MM.1S (cell line): ENCODE measurements at regions not wholly inside any gene's neighbourhood (a gene's known extent, or its start where the extent isn't known, plus 50 kb on each side); places are given as distances from the start of the nearest gene placed in this dataset.

ENCODE experiments used
- DNase-seq: peaks from one replicate; pipeline ENCODE4 v3.0.0-alpha.2; 2015
- H2AFZ ChIP-seq: fragments of 300-600 bp; sonication (generic); 2 replicates; pipeline ENCODE4 v1.6.0; 2016; ENCODE audit warnings: antibody characterized with exemption, low read length
- H3F3A ChIP-seq: fragments of 300-600 bp; sonication (generic); 2 replicates; pipeline ENCODE4 v1.6.1; 2016; ENCODE audit warnings: mild to moderate bottlenecking, antibody characterized with exemption, low read length, moderate library complexity, mixed read lengths; ENCODE audit not compliant: insufficient read depth
- H3K27ac ChIP-seq: fragments of 300-600 bp; sonication (generic); 2 replicates; pipeline ENCODE4 v1.5.1; 2016; ENCODE audit warnings: mild to moderate bottlenecking, low read length
- H3K27me3 ChIP-seq: fragments of 300-600 bp; sonication (generic); replicated peaks from 2 replicates; pipeline ENCODE4 v1.6.0; 2016; ENCODE audit warnings: low read length; ENCODE audit not compliant: insufficient read depth
- H3K36me3 ChIP-seq: fragments of 300-600 bp; sonication (generic); replicated peaks from 2 replicates; pipeline ENCODE4 v1.6.1; 2016; ENCODE audit warnings: mild to moderate bottlenecking, low read length, mixed read lengths; ENCODE audit not compliant: insufficient read depth
- H3K4me1 ChIP-seq: fragments of 300-600 bp; sonication (generic); 2 replicates; pipeline ENCODE4 v1.6.1; 2016; ENCODE audit warnings: low read length, mixed read lengths
- H3K4me2 ChIP-seq: fragments of 300-600 bp; sonication (generic); 2 replicates; pipeline ENCODE4 v1.6.0; 2016; ENCODE audit warnings: low read depth, low read length
- H3K4me3 ChIP-seq: fragments of 300-600 bp; sonication (generic); 2 replicates; pipeline ENCODE4 v1.5.1; 2016; ENCODE audit warnings: low read length, mixed read lengths
- H3K79me2 ChIP-seq: fragments of 300-600 bp; sonication (generic); 2 replicates; pipeline ENCODE4 v1.6.1; 2016; ENCODE audit warnings: mixed run types, low read length, mixed read lengths
- H3K9ac ChIP-seq: fragments of 300-600 bp; sonication (generic); 2 replicates; pipeline ENCODE4 v1.6.1; 2016; ENCODE audit warnings: low read length, mixed read lengths
- H3K9me2 ChIP-seq: fragments of 300-600 bp; sonication (generic); replicated peaks from 2 replicates; pipeline ENCODE4 v1.6.1; 2016; ENCODE audit warnings: mild to moderate bottlenecking, low read length, mixed read lengths; ENCODE audit not compliant: insufficient read depth
- H3K9me3 ChIP-seq: fragments of 300-600 bp; sonication (generic); replicated peaks from 2 replicates; pipeline ENCODE4 v1.6.1; 2016; ENCODE audit warnings: mild to moderate bottlenecking, low read length, mixed read lengths; ENCODE audit not compliant: insufficient read depth
- H4K20me1 ChIP-seq: fragments of 300-600 bp; sonication (generic); 2 replicates; pipeline ENCODE4 v1.6.1; 2016; ENCODE audit warnings: mild to moderate bottlenecking, low read length, moderate library complexity, mixed read lengths; ENCODE audit not compliant: insufficient read depth
- EZH2 ChIP-seq: fragments of 300-600 bp; sonication (generic); optimal IDR thresholded peaks from 2 replicates; pipeline ENCODE3; 2017; ENCODE audit warnings: low read depth, mild to moderate bottlenecking, antibody characterized with exemption, low read length, mixed read lengths
- EZH2phosphoT487 ChIP-seq: fragments of 300-600 bp; sonication (generic); IDR thresholded peaks from 2 replicates; pipeline ENCODE4 v1.6.1; 2018; ENCODE audit warnings: antibody characterized with exemption, low read length
- TF ChIP-seq, protein P1 (sequence below): fragments of 300-600 bp; sonication (generic); IDR thresholded peaks from 2 replicates; pipeline ENCODE4 v1.5.1; 2016; ENCODE audit warnings: antibody characterized with exemption, low read length, mixed read lengths

DNA sequence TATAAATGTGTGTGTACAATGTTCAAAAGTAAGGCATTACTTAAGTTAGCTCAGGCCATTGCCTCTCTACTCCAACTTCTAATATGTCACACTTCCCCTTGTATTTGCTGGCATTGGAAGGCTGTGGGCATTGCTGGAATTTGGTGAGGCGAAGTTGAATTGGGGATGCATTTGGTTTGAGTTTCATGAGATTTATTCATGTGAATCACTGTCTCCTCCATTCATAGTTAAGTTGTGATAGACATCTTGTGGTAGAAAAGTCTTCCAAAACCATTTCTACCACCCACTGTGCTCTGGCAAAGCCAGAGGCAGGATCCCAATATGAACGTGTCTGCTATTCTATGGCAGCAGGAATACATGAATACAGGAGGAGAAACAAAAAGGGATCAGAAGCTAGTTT lies 397.8 kb upstream of the USP24 start:
- Histone ChIP-seq H3K4me2 (no peak overlapping the region), H2AFZ (no peak overlapping the region), H3K27me3 (no peaks in the 10 kb centered on the region), H4K20me1 (no peaks in the 10 kb centered on the region), H3K79me2 (no peaks in the 10 kb centered on the region), H3K4me1 (no peaks in the 10 kb centered on the region), H3K9me2 (no peaks in the 10 kb centered on the region), H3K4me3 (no peak overlapping the region), H3K9ac (no peak overlapping the region), H3K9me3 (no peaks in the 10 kb centered on the region), H3F3A (no peaks in the 10 kb centered on the region), H3K36me3 (no peaks in the 10 kb centered on the region), H3K27ac (no peak overlapping the region)
- DNase-seq, result no peak
- TF ChIP-seq EZH2phosphoT487 (no peak), EZH2 (no peak)
- TF ChIP-seq, protein P1, sequence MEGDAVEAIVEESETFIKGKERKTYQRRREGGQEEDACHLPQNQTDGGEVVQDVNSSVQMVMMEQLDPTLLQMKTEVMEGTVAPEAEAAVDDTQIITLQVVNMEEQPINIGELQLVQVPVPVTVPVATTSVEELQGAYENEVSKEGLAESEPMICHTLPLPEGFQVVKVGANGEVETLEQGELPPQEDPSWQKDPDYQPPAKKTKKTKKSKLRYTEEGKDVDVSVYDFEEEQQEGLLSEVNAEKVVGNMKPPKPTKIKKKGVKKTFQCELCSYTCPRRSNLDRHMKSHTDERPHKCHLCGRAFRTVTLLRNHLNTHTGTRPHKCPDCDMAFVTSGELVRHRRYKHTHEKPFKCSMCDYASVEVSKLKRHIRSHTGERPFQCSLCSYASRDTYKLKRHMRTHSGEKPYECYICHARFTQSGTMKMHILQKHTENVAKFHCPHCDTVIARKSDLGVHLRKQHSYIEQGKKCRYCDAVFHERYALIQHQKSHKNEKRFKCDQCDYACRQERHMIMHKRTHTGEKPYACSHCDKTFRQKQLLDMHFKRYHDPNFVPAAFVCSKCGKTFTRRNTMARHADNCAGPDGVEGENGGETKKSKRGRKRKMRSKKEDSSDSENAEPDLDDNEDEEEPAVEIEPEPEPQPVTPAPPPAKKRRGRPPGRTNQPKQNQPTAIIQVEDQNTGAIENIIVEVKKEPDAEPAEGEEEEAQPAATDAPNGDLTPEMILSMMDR, result no peak

DNA sequence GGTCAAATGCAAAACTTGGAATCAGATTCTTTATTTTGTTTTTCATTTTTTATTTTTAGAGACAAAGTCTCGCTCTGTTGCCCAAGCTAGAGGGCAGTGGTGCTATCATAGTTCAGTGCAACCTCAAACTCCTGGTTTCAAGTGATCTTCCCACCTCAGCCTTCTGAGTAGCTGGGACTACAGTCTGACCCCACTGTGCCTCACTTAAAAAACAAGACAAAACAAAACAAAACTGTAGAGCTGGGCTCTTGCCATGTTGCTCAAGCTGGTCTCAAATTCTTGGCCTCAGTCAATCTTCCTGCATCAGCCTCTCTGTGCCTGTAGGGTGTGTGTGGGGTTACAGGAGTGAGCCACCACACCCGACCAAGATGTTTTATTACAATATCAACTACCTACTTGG lies 396.0 kb upstream of the USP24 start:
- TF ChIP-seq, protein P1, result no peak
- no peak for TF ChIP-seq EZH2phosphoT487
- TF ChIP-seq EZH2, result no peak
- Histone ChIP-seq H3F3A (no peaks in the 10 kb centered on the region), H3K79me2 (no peaks in the 10 kb centered on the region), H4K20me1 (no peaks in the 10 kb centered on the region), H3K4me1 (no peaks in the 10 kb centered on the region), H3K36me3 (no peaks in the 10 kb centered on the region), H3K9me3 (no peaks in the 10 kb centered on the region), H3K27ac (no peak overlapping the region), H3K4me2 (no peak overlapping the region), H3K27me3 (no peaks in the 10 kb centered on the region), H3K9me2 (no peaks in the 10 kb centered on the region), H2AFZ (no peak overlapping the region), H3K4me3 (no peak overlapping the region), H3K9ac (no peak overlapping the region)
- DNase-seq, result no peak

DNA sequence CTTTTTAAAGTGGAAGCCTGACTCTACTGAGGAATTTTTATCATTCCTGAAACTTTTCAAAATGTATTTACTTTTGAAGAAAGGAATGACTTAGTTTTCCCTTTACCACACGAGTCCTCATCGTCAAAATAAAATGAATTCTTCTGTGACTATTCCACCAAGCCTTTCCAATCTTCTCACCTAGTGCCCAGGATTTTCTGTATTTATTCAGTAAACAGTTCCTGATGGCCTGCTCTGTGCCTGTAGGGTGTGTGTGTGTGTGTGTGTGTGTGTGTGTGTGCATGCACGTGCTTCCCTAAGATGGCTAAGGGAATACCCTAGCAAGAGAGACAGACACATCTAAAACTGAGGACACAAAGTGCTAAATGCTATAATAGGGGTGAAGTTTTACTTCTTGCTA lies 395.0 kb upstream of the USP24 start:
- Histone ChIP-seq H4K20me1 (no peaks in the 10 kb centered on the region), H3K36me3 (no peaks in the 10 kb centered on the region), H3K9me3 (no peaks in the 10 kb centered on the region), H3K27me3 (no peaks in the 10 kb centered on the region), H3K4me1 (no peaks in the 10 kb centered on the region), H3K79me2 (no peaks in the 10 kb centered on the region), H3F3A (no peaks in the 10 kb centered on the region), H3K9ac (no peak overlapping the region), H2AFZ (no peak overlapping the region), H3K9me2 (no peaks in the 10 kb centered on the region), H3K4me3 (no peak overlapping the region), H3K27ac (no peak overlapping the region), H3K4me2 (no peak overlapping the region)
- no peak for DNase-seq
- TF ChIP-seq EZH2phosphoT487 (no peak), EZH2 (no peak)
- TF ChIP-seq, protein P1, result no peak
